Neural crest cell (in vitro differentiated cells): ENCODE measurements at regions not wholly inside any gene's neighbourhood (a gene's known extent, or its start where the extent isn't known, plus 50 kb on each side); places are given as distances from the start of the nearest gene placed in this dataset.

Experiments used
- DNase-seq: peaks from one replicate; pipeline ENCODE4 v3.0.0; 2021; ENCODE audit warnings: low read depth, mixed read lengths, low spot score
- H3K27ac Mint-ChIP-seq: one replicate; pipeline ENCODE4 v1.8.0; 2021; ENCODE audit warnings: mild to moderate bottlenecking, mixed read lengths; ENCODE audit not compliant: unreplicated experiment
- H3K27me3 Mint-ChIP-seq: 2 replicates; pipeline ENCODE4 v1.8.0; 2021; ENCODE audit warnings: low read depth, mild to moderate bottlenecking, mixed read lengths
- H3K36me3 Mint-ChIP-seq: 2 replicates; pipeline ENCODE4 v1.8.0; 2021; ENCODE audit warnings: low read depth, mild to moderate bottlenecking, mixed read lengths
- H3K4me1 Mint-ChIP-seq: 2 replicates; pipeline ENCODE4 v1.8.0; 2021; ENCODE audit warnings: mixed read lengths
- H3K4me3 Mint-ChIP-seq: one replicate; pipeline ENCODE4 v1.8.0; 2021; ENCODE audit warnings: mild to moderate bottlenecking, mixed read lengths
- H3K9me3 Mint-ChIP-seq: 2 replicates; pipeline ENCODE4 v1.8.0; 2021; ENCODE audit warnings: mixed read lengths
- TF ChIP-seq, protein P1 (sequence below): fragments of 200-600 bp; sonication (generic); conservative IDR thresholded peaks from 2 replicates; pipeline ENCODE4 v1.5.0; 2021; ENCODE audit warnings: antibody characterized with exemption, mild to moderate bottlenecking

GRCh38 chr2:104650405-104650996 lies 203.4 kb upstream of the POU3F3 start:
- peaks cover 9% of the 10 kb centered on the region for H3K4me1 Mint-ChIP-seq
- TF ChIP-seq, protein P1, sequence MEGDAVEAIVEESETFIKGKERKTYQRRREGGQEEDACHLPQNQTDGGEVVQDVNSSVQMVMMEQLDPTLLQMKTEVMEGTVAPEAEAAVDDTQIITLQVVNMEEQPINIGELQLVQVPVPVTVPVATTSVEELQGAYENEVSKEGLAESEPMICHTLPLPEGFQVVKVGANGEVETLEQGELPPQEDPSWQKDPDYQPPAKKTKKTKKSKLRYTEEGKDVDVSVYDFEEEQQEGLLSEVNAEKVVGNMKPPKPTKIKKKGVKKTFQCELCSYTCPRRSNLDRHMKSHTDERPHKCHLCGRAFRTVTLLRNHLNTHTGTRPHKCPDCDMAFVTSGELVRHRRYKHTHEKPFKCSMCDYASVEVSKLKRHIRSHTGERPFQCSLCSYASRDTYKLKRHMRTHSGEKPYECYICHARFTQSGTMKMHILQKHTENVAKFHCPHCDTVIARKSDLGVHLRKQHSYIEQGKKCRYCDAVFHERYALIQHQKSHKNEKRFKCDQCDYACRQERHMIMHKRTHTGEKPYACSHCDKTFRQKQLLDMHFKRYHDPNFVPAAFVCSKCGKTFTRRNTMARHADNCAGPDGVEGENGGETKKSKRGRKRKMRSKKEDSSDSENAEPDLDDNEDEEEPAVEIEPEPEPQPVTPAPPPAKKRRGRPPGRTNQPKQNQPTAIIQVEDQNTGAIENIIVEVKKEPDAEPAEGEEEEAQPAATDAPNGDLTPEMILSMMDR: no peak
- H3K9me3 Mint-ChIP-seq: no peaks in the 10 kb centered on the region
- no peaks in the 10 kb centered on the region for H3K27me3 Mint-ChIP-seq
- DNase-seq: no peak
- no peak overlapping the region for H3K27ac Mint-ChIP-seq
- H3K36me3 Mint-ChIP-seq: no peaks in the 10 kb centered on the region
- no peak overlapping the region for H3K4me3 Mint-ChIP-seq

DNA sequence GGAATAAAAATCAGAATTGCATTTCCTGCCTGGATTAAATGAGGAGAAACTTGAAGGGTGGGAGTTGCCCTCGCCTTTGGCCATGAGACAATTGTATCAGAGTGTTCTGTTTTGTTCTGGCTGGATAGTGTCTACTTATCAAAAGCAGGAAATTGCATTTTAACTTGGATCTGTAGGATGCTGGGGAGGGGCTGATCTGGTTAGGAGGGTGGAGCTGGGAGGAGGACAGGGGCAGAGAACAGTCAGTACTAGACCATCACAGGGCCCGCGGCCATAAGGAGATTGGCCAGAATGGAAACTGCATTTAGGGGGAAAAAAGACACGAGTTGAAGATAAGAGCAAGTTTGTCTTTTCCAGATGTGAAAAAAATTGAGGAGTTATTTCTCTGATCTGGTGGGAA lies 199.1 kb upstream of the POU3F3 start:
- no peak overlapping the region for H3K4me3 Mint-ChIP-seq
- DNase-seq: no peak
- H3K27ac Mint-ChIP-seq: peak overlapping the region; percentile 14
- no peaks in the 10 kb centered on the region for H3K9me3 Mint-ChIP-seq
- H3K36me3 Mint-ChIP-seq: no peaks in the 10 kb centered on the region
- peaks cover 47% of the 10 kb centered on the region for H3K4me1 Mint-ChIP-seq
- H3K27me3 Mint-ChIP-seq: no peaks in the 10 kb centered on the region
- TF ChIP-seq, protein P1: no peak

GRCh38 chr2:104656571-104657163 lies 197.2 kb upstream of the POU3F3 start:
- TF ChIP-seq, protein P1: no peak
- no peaks in the 10 kb centered on the region for H3K36me3 Mint-ChIP-seq
- DNase-seq: no peak
- no peaks in the 10 kb centered on the region for H3K9me3 Mint-ChIP-seq
- H3K27ac Mint-ChIP-seq: peak overlapping the region; percentile 81
- H3K4me3 Mint-ChIP-seq: peak overlapping the region; percentile 62
- peaks cover 53% of the 10 kb centered on the region for H3K4me1 Mint-ChIP-seq
- H3K27me3 Mint-ChIP-seq: no peaks in the 10 kb centered on the region

DNA sequence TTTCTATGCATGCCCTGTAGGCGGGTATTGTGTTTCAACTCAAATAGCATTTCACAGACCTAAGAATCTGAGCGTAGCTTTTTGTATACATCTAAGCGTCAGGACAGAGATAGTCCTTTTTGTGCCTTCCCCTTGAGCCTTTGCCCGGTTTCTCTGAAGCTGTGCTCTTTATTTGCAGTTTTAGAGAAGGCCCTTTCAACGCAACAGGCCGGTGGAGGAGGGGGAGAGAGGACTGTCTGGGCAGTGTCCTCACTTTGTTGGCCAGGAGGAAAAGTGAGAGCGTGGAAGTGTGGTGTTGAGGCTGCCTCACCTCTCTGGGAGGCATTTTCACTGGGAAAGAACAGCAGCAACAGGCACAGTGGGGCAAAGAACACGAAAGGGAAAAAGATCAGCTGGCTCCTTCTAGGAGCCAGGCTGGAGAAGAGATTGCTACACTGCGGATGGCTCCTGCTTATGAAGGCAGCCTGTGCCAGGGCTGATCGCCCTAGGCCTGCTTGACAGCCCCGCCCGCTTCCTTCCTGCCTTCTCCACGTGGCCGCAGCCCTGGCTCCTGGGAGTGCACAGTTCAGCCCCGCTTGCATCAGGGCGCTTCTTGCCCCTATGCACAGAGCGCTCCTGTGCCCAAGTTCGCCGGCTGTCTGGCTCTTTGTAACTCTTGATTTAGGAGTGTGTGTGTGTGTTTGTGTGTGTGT lies 195.6 kb upstream of the POU3F3 start:
- Mint-ChIP-seq H3K36me3 (no peaks in the 10 kb centered on the region), H3K9me3 (no peaks in the 10 kb centered on the region), H3K4me3 (peak overlapping the region; percentile 50), H3K4me1 (peaks cover 57% of the 10 kb centered on the region), H3K27ac (peak overlapping the region; percentile 92), H3K27me3 (no peaks in the 10 kb centered on the region)
- TF ChIP-seq, protein P1: no peak
- DNase-seq: peak; percentile 42

DNA sequence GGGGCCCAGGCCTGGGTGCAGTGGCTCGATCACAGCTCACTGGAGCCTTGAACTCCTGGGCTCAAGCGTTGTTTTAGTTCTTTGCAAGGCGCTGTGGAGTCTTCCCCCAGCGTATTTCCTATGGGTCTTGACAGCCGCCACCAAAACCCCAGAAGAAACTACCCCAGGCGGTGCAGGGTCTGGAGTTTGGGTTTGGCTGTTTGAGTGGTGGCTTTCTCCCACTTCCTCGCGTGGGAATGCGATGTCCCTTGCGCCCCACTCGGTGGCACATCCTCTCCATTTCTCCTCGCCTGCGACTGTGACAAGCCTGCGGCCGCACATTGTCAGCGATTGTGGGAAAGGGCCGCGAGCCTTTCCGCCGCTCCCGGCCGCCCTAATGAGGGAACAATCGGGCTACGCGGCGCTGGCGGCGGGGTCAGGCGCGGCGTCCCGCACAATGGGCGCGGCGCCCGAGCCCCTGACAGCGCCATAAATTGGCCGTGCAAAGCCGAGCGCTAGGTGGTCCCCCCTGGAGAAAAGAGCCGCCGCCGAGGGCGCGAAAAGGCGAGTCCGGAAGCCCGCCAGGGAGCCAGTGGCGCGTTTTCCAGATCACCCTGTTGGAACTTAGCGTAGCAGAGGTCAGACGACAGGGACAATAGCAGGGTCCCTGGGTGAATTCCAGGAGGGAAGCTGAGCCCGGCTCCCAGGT lies 194.9 kb upstream of the POU3F3 start:
- H3K27me3 Mint-ChIP-seq: no peaks in the 10 kb centered on the region
- H3K36me3 Mint-ChIP-seq: no peaks in the 10 kb centered on the region
- peak overlapping the region; percentile 50 for H3K4me3 Mint-ChIP-seq
- no peaks in the 10 kb centered on the region for H3K9me3 Mint-ChIP-seq
- DNase-seq: peak; percentile 50
- peaks cover 57% of the 10 kb centered on the region for H3K4me1 Mint-ChIP-seq
- TF ChIP-seq, protein P1: no peak
- peak overlapping the region; percentile 92 for H3K27ac Mint-ChIP-seq
